Cardiac fibroblast (primary cell): ENCODE measurements at regions not wholly inside any gene's neighbourhood (a gene's known extent, or its start where the extent isn't known, plus 50 kb on each side); places are given as distances from the start of the nearest gene placed in this dataset.

ENCODE experiments used
- DNase-seq, 2 donors: peaks; one replicate each; pipeline versions ENCODE4 v3.0.0 to v3.0.0-alpha.2; 2010; ENCODE audit warnings: low read depth in 2 of 2
- H3K4me3 ChIP-seq, 2 donors: replicated peaks in 1 of 2; 1 replicate in 1 of 2; 2 replicates in 1 of 2; pipeline ENCODE4 v1.5.1; 2011; ENCODE audit warnings: low read depth in 2 of 2, low read length in 2 of 2, mild to moderate bottlenecking in 2 of 2, moderate library complexity in 1 of 2
- TF ChIP-seq, protein P1 (sequence below): IDR thresholded peaks from one replicate; pipeline ENCODE4 v1.5.1; 2011; ENCODE audit warnings: low read depth, mild to moderate bottlenecking, low read length, inconsistent platforms

DNA sequence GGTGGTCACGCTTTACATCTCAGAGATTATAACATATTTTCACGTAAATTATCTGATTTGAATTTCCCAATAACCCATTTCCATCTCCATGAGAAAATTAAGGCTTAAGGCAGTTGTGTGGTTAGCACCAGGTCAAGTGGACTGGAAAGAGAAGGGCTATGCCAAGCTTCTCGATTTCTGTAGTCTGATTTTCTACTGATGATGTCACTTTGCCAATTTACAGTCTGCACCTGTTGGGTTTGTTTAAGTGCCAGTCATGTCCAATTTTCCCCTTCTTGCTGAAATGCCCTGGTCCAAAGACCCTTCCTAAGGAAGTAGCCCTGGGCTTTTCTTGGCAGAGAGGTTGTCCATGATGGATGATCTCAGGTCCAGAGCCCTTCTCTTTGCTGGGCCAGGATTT is 562.3 kb upstream of the BTBD3 start:
- DNase-seq: no peak
- no peak overlapping the region for H3K4me3 ChIP-seq
- TF ChIP-seq, protein P1, sequence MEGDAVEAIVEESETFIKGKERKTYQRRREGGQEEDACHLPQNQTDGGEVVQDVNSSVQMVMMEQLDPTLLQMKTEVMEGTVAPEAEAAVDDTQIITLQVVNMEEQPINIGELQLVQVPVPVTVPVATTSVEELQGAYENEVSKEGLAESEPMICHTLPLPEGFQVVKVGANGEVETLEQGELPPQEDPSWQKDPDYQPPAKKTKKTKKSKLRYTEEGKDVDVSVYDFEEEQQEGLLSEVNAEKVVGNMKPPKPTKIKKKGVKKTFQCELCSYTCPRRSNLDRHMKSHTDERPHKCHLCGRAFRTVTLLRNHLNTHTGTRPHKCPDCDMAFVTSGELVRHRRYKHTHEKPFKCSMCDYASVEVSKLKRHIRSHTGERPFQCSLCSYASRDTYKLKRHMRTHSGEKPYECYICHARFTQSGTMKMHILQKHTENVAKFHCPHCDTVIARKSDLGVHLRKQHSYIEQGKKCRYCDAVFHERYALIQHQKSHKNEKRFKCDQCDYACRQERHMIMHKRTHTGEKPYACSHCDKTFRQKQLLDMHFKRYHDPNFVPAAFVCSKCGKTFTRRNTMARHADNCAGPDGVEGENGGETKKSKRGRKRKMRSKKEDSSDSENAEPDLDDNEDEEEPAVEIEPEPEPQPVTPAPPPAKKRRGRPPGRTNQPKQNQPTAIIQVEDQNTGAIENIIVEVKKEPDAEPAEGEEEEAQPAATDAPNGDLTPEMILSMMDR: no peak

DNA sequence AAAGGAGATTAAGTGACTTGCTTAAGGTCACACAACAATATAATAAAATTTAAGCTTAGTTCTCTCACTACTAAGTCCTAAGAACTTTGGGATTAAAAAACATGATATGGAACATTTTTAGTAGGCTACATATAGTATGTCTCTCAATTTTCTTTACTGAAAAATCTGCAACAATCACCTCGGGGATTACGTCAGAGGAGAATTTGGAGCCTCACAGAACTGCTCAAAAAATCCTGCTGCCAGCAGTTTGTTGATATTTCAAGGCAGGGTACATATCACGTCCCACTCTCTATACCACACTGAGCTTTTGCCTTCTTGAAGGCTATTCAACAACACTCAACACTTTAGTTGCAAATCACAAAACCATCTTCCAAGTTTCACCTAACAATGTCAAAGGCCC is 561.6 kb upstream of the BTBD3 start:
- H3K4me3 ChIP-seq: no peak overlapping the region
- TF ChIP-seq, protein P1: no peak
- DNase-seq: no peak

DNA sequence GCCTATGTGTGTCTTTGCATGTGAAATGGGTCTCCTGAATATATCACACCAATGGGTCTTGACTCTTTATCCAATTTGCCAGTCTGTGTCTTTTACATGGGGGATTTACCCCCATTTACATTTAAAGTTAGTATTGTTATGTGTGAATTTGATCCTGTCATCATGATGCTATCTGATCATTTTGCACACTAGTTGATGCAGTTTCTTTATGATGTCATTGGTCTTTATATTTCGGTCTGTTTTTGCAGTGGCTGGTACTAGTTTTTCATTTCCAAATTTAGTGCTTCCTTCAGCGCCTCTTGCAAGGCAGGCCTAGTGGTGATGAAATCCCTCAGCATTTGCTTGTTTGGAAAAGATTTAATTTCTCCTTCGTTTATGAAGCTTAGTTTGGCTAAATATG is 555.2 kb upstream of the BTBD3 start:
- TF ChIP-seq, protein P1: no peak
- no peak overlapping the region for H3K4me3 ChIP-seq
- no peak for DNase-seq

DNA sequence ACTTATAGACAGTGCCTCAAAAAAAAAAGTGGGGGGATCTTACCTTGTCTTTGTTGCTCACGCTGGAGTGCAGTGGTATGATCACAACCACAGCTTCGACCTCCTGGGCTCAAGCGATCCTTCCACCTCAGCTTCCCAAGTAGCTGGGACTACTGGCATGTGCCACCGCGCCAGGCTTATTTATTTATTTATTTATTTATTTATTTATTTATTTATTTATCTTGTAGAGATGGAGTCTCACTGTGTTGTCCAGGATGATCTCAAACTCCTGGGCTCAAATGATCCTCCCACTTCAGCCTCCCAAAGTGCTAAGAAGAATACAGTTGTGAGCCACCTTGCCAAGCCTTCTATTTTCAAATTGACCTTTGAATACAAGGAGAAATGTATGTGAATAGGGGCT is 553.0 kb upstream of the BTBD3 start:
- H3K4me3 ChIP-seq: no peak overlapping the region
- no peak for DNase-seq

DNA sequence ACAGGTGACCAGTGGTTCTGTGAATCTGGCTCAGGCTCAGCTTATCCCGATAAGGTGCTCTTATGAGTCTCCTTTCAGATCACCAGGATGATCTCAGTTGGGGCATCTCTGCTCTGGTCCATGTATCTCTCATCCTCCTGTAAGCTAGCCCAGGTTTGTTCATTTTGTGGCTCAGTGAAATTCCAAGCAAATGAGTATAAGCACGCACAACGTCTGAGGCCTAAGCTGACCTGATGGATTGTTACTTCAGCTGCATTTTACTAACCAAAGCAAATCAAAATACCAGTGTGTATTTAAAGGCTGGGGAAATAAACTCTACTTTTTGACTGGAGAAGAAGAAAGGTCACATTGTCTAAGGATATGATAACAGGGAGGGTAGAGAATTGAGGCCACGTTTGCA is 551.0 kb upstream of the BTBD3 start:
- peak in 1 of 2 donors; percentile 16 for DNase-seq
- TF ChIP-seq, protein P1: no peak
- H3K4me3 ChIP-seq: no peak overlapping the region

More for the DNA sequence above, 553.0 kb upstream of the BTBD3 start:
- TF ChIP-seq, protein P1: no peak

DNA sequence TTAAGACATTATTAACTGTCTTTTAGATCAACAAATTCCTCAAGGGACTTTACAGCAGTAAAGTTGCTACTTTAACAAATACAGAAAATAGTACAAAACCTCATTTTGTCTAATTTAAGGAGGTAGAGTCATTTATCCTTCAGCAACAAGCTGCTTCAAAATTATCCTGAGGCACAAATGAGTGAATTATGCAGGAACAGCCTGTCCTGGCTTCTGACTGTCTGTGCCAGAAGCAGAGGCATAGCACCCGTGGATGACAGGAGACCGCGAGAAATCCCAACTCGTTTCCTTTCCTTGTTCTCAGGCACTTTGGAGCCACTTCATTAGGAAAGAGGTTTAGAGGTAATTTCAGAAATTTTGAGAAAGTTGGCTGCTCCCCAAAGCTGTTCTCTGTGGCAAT is 549.2 kb upstream of the BTBD3 start:
- TF ChIP-seq, protein P1: no peak
- DNase-seq: no peak
- H3K4me3 ChIP-seq: no peak overlapping the region

DNA sequence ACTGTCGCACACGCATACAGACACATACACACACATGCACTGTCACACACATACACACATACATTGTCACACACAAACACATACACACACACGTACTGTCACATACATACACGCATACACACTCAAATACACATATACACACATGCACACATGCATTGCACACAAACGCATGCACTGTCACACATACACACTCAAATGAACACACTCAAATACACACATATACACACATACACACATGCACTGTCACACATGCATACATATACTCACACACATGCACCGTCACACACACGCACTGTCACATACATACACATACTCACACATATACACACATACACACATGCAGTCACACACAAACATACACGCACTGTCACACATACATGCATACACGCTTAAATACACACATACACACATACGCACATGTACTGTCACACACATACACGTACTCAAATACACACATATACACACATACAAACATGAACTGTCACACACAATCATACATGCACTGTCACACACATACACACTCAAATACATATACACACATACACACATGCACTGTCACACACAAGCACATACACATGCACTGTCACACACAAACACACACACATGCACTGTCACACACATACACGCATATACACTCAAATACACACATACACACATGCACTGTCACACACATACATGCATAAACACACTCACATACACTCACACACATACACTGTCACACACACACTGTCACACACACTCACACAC is 548.6 kb upstream of the BTBD3 start:
- H3K4me3 ChIP-seq: no peak overlapping the region
- DNase-seq: no peak
- TF ChIP-seq, protein P1: no peak
